Neuronal stem cell (in vitro differentiated cells): ENCODE measurements at regions not wholly inside any gene's neighbourhood (a gene's known extent, or its start where the extent isn't known, plus 50 kb on each side); places are given as distances from the start of the nearest gene placed in this dataset.

Experiments
- DNase-seq: peaks from one replicate; pipeline ENCODE4 v3.0.0-alpha.2; 2013; ENCODE audit warnings: low spot score
- H2AFZ ChIP-seq: one replicate; pipeline ENCODE4 v1.6.1; 2013; ENCODE audit warnings: mild to moderate bottlenecking, low read length, inconsistent platforms
- H2AK5ac ChIP-seq: 2 replicates; pipeline ENCODE4 v1.6.1; 2013; ENCODE audit warnings: low read depth, mild to moderate bottlenecking, inconsistent platforms, low read length, moderate library complexity, mixed read lengths
- H2BK120ac ChIP-seq: 2 replicates; pipeline ENCODE4 v1.6.1; 2013; ENCODE audit warnings: low read depth, mild to moderate bottlenecking, inconsistent platforms, low read length, moderate library complexity, mixed read lengths
- H2BK12ac ChIP-seq: one replicate; pipeline ENCODE4 v1.6.1; 2013; ENCODE audit warnings: low read length, inconsistent platforms
- H2BK15ac ChIP-seq: 2 replicates; pipeline ENCODE4 v1.6.1; 2013; ENCODE audit warnings: mild to moderate bottlenecking, low read length, inconsistent platforms, mixed read lengths
- H2BK5ac ChIP-seq: one replicate; pipeline ENCODE4 v1.6.1; 2013; ENCODE audit warnings: inconsistent platforms, mild to moderate bottlenecking, low read length, moderate library complexity
- H3K14ac ChIP-seq: one replicate; pipeline ENCODE4 v1.6.1; 2013; ENCODE audit warnings: low read length, inconsistent platforms
- H3K18ac ChIP-seq: 2 replicates; pipeline ENCODE4 v1.6.1; 2013; ENCODE audit warnings: low read length, inconsistent platforms
- H3K23ac ChIP-seq: 2 replicates; pipeline ENCODE4 v1.6.1; 2013; ENCODE audit warnings: low read depth, mild to moderate bottlenecking, mixed read lengths, low read length, inconsistent platforms; ENCODE audit not compliant: poor library complexity
- H3K27ac ChIP-seq: replicated peaks from 3 replicates; pipeline ENCODE4 v1.5.1; 2013; ENCODE audit warnings: low read length, inconsistent platforms
- H3K27me3 ChIP-seq, 3 experiments: 2 replicates each; pipeline ENCODE4 v1.6.1; 2013; ENCODE audit warnings: low read length in 3 of 3, mild to moderate bottlenecking in 2 of 3, inconsistent platforms in 1 of 3, low read depth in 1 of 3, mixed read lengths in 1 of 3, moderate library complexity in 1 of 3; ENCODE audit not compliant: control insufficient read depth in 3 of 3, insufficient read depth in 3 of 3
- H3K36me3 ChIP-seq, 2 donors: replicated peaks in 1 of 2; 2 replicates each; pipeline ENCODE4 v1.6.1; 2013; ENCODE audit warnings: low read length in 2 of 2; ENCODE audit not compliant: control insufficient read depth in 2 of 2, insufficient read depth in 2 of 2
- H3K4ac ChIP-seq: 2 replicates; pipeline ENCODE4 v1.6.1; 2013; ENCODE audit warnings: inconsistent platforms, mild to moderate bottlenecking, low read length, moderate library complexity
- H3K4me1 ChIP-seq, 2 donors: 1 replicate in 1 of 2; 2 replicates in 1 of 2; pipeline ENCODE4 v1.6.1; 2013; ENCODE audit warnings: low read length in 2 of 2, low read depth in 1 of 2; ENCODE audit not compliant: control insufficient read depth in 2 of 2, insufficient read depth in 1 of 2
- H3K4me2 ChIP-seq: one replicate; pipeline ENCODE4 v1.6.1; 2013; ENCODE audit warnings: mild to moderate bottlenecking, low read length, inconsistent platforms; ENCODE audit not compliant: insufficient read depth, poor library complexity, severe bottlenecking
- H3K4me3 ChIP-seq, 2 donors: 2 replicates each; pipeline ENCODE4 v1.5.1; 2013; ENCODE audit warnings: low read length in 2 of 2, mild to moderate bottlenecking in 2 of 2, inconsistent platforms in 1 of 2, moderate library complexity in 1 of 2
- H3K79me1 ChIP-seq: one replicate; pipeline ENCODE4 v1.6.1; 2013; ENCODE audit warnings: low read depth, mild to moderate bottlenecking, inconsistent platforms, low read length, moderate library complexity
- H3K9ac ChIP-seq: one replicate; pipeline ENCODE4 v1.6.1; 2013; ENCODE audit warnings: mild to moderate bottlenecking, low read depth, low read length, inconsistent platforms; ENCODE audit not compliant: poor library complexity
- H3K9me3 ChIP-seq, 2 donors: replicated peaks in 1 of 2; 2 replicates each; pipeline versions ENCODE3 to v1.6.1; 2013; ENCODE audit warnings: low read length in 2 of 2, mild to moderate bottlenecking in 2 of 2, inconsistent platforms in 1 of 2, low read depth in 1 of 2, mixed read lengths in 1 of 2, moderate library complexity in 1 of 2; ENCODE audit not compliant: control insufficient read depth in 2 of 2, insufficient read depth in 1 of 2
- H4K8ac ChIP-seq: one replicate; pipeline ENCODE4 v1.6.1; 2013; ENCODE audit warnings: low read depth, mild to moderate bottlenecking, inconsistent platforms, low read length, moderate library complexity
- H4K91ac ChIP-seq: one replicate; pipeline ENCODE4 v1.6.1; 2013; ENCODE audit warnings: low read length, low read depth, mild to moderate bottlenecking, inconsistent platforms; ENCODE audit not compliant: poor library complexity
- WGBS, 2 donors: extraction: QIAGEN DNeasy Blood & Tissue Kit; methylation state at CpG; one replicate each; pipeline ENCODE4 v1.1.7; 2013; ENCODE audit warnings: missing lambda C conversion rate in 2 of 2, mixed read lengths in 1 of 2; ENCODE audit not compliant: insufficient read length in 2 of 2, insufficient replicate concordance in 1 of 2; ENCODE audit errors: extremely low coverage in 2 of 2; 5-methylcytosine and 5-hydroxymethylcytosine counted together

DNA sequence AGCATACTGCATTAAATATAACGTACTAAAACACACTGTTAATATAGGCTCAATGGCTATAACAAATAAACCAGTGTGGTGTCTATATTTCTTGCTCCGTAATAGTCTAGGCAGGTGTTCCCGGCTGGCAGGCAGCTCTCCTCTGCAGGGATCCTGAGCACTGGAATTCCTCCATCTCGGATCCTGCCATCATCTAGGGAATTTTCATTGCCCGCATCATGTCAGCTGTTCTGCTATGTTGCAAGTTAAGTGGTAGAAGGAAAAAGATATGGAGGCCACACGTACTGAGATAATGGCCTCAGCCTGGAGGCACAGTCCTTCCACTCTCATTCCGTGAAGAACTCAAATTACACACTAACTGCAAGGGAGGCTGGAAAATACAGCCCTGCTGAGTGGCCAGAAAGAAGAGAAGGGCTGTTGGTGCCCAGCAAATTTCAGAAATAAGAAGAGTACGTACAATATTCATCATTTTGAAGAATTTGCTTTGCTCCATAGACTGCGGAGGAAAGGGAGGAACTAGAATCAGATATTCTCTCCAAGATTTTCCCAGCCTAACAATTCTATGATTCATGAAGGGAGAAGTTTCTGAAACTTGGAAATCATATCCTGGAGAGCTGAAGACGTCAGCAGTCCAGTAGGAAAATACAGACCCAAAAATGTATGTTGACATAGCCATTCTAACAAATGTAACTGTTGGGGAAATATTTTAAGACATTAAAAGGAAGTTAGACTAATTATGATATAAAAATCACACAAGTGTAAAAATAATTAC is 263.3 kb downstream of the MRPL39 start:
- WGBS, 2 donors = no CpG with 5 or more reads among the region's 10 CpGs
- Histone ChIP-seq H3K36me3 (no peaks in the 10 kb centered on the region), H3K9me3 (no peaks in the 10 kb centered on the region), H3K9ac (no peak overlapping the region), H2BK5ac (no peak overlapping the region), H2BK120ac (no peak overlapping the region), H3K4me2 (no peak overlapping the region), H3K4me3 (no peak overlapping the region), H2AFZ (no peak overlapping the region), H3K27me3 (peaks cover 0 to 2% (median 0%) of the 10 kb centered on the region in 3 experiments), H3K4ac (no peak overlapping the region), H3K27ac (no peak overlapping the region), H3K18ac (no peak overlapping the region), H3K4me1 (no peaks in the 10 kb centered on the region), H3K79me1 (no peaks in the 10 kb centered on the region), H2BK12ac (no peak overlapping the region), H3K23ac (no peak overlapping the region), H4K8ac (no peak overlapping the region), H2BK15ac (no peak overlapping the region), H4K91ac (no peak overlapping the region), H2AK5ac (no peak overlapping the region), H3K14ac (no peak overlapping the region)
- no peak for DNase-seq

GRCh38 chr21:25342816-25343215 is 264.5 kb downstream of the MRPL39 start:
- H3K4me1 ChIP-seq = no peaks in the 10 kb centered on the region
- H4K8ac ChIP-seq = no peak overlapping the region
- H2BK12ac ChIP-seq = no peak overlapping the region
- WGBS, 2 donors = no CpG with 5 or more reads among the region's 1 CpG
- no peaks in the 10 kb centered on the region for H3K79me1 ChIP-seq
- H3K4ac ChIP-seq = no peak overlapping the region
- no peak overlapping the region for H2BK5ac ChIP-seq
- DNase-seq = no peak
- H3K9me3 ChIP-seq = no peaks in the 10 kb centered on the region
- H3K27ac ChIP-seq = no peak overlapping the region
- no peak overlapping the region for H3K18ac ChIP-seq
- H3K4me3 ChIP-seq = no peak overlapping the region
- no peak overlapping the region for H3K23ac ChIP-seq
- peaks cover 0 to 2% (median 0%) of the 10 kb centered on the region in 3 experiments for H3K27me3 ChIP-seq
- H2AFZ ChIP-seq = no peak overlapping the region
- H2BK15ac ChIP-seq = no peak overlapping the region
- no peaks in the 10 kb centered on the region for H3K36me3 ChIP-seq
- H2BK120ac ChIP-seq = no peak overlapping the region
- H2AK5ac ChIP-seq = no peak overlapping the region
- H4K91ac ChIP-seq = no peak overlapping the region
- no peak overlapping the region for H3K4me2 ChIP-seq
- no peak overlapping the region for H3K14ac ChIP-seq
- H3K9ac ChIP-seq = no peak overlapping the region

DNA sequence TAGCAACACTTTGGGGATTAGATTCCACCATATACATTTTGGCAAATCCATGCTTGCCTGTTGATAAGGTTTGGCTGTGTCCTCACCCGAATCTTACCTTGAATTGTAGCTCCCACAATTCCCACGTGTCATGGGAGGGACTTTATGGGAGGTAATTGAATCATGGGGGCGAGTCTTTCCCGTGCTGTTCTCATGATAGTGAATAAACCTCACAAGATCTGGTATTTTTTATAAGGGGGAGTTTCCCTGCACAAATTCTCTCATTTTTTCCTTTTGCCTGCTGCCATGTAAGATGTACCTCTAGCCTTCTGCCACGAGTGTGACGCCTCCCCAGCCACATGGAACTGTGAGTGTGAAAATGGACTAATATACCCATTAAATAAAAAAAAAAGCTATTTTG is 265.3 kb downstream of the MRPL39 start:
- Histone ChIP-seq H2BK5ac (no peak overlapping the region), H3K18ac (no peak overlapping the region), H2BK15ac (no peak overlapping the region), H3K27me3 (peaks cover 0 to 2% (median 0%) of the 10 kb centered on the region in 3 experiments), H3K9ac (no peak overlapping the region), H4K8ac (no peak overlapping the region), H3K4me2 (no peak overlapping the region), H3K27ac (no peak overlapping the region), H4K91ac (no peak overlapping the region), H2AK5ac (no peak overlapping the region), H3K4me3 (no peak overlapping the region), H2AFZ (no peak overlapping the region), H3K4ac (no peak overlapping the region), H3K4me1 (no peaks in the 10 kb centered on the region), H3K79me1 (no peaks in the 10 kb centered on the region), H3K23ac (no peak overlapping the region), H3K14ac (no peak overlapping the region), H3K9me3 (no peaks in the 10 kb centered on the region), H2BK12ac (no peak overlapping the region), H3K36me3 (no peaks in the 10 kb centered on the region), H2BK120ac (no peak overlapping the region)
- no CpG with 5 or more reads among the region's 6 CpGs for WGBS, 2 donors
- no peak for DNase-seq

- H2BK5ac ChIP-seq = no peak overlapping the region
- no peak overlapping the region for H3K9ac ChIP-seq
- no peaks in the 10 kb centered on the region for H3K27me3 ChIP-seq
- H3K4ac ChIP-seq = no peak overlapping the region
- no peak overlapping the region for H4K8ac ChIP-seq
- H3K4me2 ChIP-seq = no peak overlapping the region
- H3K36me3 ChIP-seq = no peaks in the 10 kb centered on the region
- H3K27ac ChIP-seq = no peak overlapping the region
- no peak overlapping the region for H3K4me3 ChIP-seq
- no peak overlapping the region for H3K23ac ChIP-seq
- no peak overlapping the region for H2BK12ac ChIP-seq
- DNase-seq = no peak
- H2BK120ac ChIP-seq = no peak overlapping the region
- WGBS, 2 donors = no CpG with 5 or more reads among the region's 5 CpGs
- H3K14ac ChIP-seq = no peak overlapping the region
- H2AFZ ChIP-seq = no peak overlapping the region
- H3K4me1 ChIP-seq = no peaks in the 10 kb centered on the region
- no peak overlapping the region for H2AK5ac ChIP-seq
- H2BK15ac ChIP-seq = no peak overlapping the region
- H3K9me3 ChIP-seq = no peaks in the 10 kb centered on the region
- no peaks in the 10 kb centered on the region for H3K79me1 ChIP-seq
- no peak overlapping the region for H4K91ac ChIP-seq
- no peak overlapping the region for H3K18ac ChIP-seq
Observed at GRCh38 chr21:25338415-25338814, 268.9 kb downstream of the MRPL39 start.
